Erythroblast (primary cell): ENCODE measurements at regions not wholly inside any gene's neighbourhood (a gene's known extent, or its start where the extent isn't known, plus 50 kb on each side); places are given as distances from the start of the nearest gene placed in this dataset.

ENCODE experiments used
- DNase-seq, 2 experiments: peaks; one replicate each; lab custom pipeline; 2025; lab: John Stamatoyannopoulos, UW
- GATA1 ChIP-seq: IDR thresholded peaks from 2 replicates; pipeline ENCODE4 v1.6.1; 2011; ENCODE audit warnings: low read depth, mild to moderate bottlenecking, control low read depth, low read length, moderate library complexity
- POLR2A ChIP-seq: IDR thresholded peaks from 2 replicates; pipeline ENCODE4 v1.6.1; 2011; ENCODE audit warnings: mild to moderate bottlenecking, low read length

GRCh38 chr2:150135223-150135883 is 352.1 kb downstream of the RND3 start:
- no peak for DNase-seq
- TF ChIP-seq POLR2A (no peak), GATA1 (no peak)

- TF ChIP-seq GATA1 (no peak), POLR2A (no peak)
- DNase-seq = no peak
Measured at GRCh38 chr2:150134223-150134857, 353.1 kb downstream of the RND3 start.

DNA sequence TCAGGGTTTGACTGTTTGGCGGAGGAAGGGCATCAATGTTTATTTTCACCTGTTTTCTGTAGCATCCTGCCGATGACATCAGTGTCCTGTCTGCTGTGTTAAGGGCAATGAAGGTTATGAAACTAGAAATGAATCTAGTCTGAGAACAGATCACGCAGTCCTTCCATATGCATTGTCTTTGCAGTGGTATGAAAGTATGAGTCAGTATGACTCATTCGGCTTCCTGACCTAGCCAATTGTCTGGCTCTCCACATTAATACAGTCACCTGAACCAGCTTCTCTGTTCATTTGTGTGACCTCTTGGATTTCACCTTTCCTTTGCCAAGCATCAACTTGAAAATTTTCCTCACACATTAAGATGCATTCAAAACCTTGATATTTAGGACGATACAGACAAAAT is 353.8 kb downstream of the RND3 start:
- DNase-seq = no peak
- no peak for TF ChIP-seq GATA1
- no peak for TF ChIP-seq POLR2A

- TF ChIP-seq GATA1 (no peak), POLR2A (no peak)
- DNase-seq = no peak
Measured at GRCh38 chr2:150129921-150130575, 357.4 kb downstream of the RND3 start.

DNA sequence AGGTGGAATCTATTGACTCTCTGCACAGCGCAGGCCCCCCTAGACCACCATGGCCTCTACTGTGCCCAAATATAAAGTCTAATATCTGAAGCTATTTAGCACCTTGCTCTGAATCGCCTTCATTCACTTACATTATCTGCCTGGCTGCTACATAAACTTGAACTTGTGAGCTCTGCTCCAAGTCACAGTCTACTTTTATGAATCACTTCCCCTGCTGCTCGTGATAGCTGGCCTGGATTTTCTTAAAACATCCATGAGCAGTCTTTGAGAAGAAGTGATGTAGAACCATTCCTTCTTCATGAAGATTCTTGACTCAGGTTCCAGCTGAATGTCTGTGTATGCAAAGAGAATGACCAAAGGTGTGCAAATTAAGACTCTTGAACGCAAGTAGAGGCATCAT is 359.5 kb downstream of the RND3 start:
- TF ChIP-seq POLR2A (no peak), GATA1 (no peak)

DNA sequence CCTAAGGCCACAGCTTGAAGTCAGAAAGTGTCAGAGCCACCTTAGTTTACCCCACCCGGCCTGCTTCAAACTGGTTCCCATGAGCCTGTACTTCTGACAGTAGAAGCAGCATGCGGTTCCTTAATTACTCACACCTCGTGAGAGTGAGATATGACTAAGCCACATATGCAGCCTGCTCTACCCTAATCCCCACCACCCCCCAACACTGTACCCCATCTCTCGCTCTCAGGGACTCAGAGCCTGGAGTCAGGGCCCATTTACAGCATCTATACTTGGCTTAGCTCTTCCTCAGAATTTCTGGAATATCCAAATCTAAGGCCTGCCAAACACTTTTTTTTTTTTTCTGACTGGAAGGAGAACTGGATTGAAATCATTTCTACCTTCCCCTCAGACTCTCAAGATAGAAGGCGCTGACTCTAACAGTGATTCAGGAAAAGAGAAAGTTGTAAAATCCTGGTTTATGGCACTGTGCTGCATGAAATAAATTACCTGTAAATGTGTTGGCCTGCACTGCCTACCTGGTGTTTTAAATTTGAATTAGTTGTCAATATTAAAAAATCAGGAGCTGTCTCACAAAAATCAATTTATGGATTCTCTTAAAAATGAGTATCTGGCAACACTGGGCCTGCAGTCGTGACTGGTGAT is 360.0 kb downstream of the RND3 start:
- no peak for DNase-seq
- TF ChIP-seq GATA1 (no peak), POLR2A (no peak)

More for the DNA sequence above, 359.5 kb downstream of the RND3 start:
- DNase-seq = no peak

DNA sequence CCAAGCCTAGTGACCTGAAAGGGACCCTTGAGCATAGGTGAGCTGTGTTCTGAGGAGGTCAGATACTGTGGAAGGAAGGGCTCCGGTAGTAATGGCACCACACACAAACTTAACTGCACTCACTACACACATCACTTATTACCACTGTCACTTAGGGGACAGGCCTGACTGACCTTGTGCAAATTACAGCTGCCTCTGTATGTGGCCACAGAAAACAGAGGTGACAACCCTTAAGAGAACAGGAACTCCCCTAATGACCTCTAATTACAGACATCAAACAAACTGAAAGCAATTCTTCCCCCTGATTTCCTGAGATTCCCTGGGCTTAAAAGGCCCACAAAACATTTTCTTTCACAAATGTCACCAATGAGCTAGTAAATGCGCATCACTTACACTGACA is 360.6 kb downstream of the RND3 start:
- TF ChIP-seq GATA1 = no peak
- no peak for TF ChIP-seq POLR2A
- no peak for DNase-seq

GRCh38 chr2:150126143-150126740 is 361.2 kb downstream of the RND3 start:
- DNase-seq = no peak
- TF ChIP-seq GATA1 (no peak), POLR2A (no peak)

- TF ChIP-seq POLR2A = no peak
- no peak for TF ChIP-seq GATA1
- no peak for DNase-seq
Measured at GRCh38 chr2:150125708-150126107, 361.8 kb downstream of the RND3 start.

DNA sequence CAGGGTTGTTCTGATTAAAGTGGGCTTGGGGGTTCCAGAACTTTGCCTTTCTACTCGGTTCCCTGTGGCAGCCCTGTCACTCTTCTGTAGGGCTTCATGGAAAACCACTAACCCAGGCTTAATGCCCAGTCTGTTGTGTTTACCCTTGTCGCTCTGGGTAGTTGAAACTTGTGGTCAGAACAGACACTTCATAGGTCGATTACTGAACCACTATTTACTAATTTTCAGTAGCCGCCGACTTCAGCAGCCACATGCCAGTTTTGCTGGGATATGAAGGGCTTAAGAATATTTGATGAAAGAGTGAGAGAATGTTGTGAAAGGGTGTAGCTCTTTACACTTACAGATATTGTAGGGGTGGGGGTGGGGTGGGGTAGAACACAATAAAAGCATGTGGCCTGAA is 362.3 kb downstream of the RND3 start:
- TF ChIP-seq POLR2A = no peak
- TF ChIP-seq GATA1 = no peak
- DNase-seq = no peak

- DNase-seq = no peak
- TF ChIP-seq GATA1 = no peak
- no peak for TF ChIP-seq POLR2A
Measured at GRCh38 chr2:150124739-150125138, 362.7 kb downstream of the RND3 start.

- TF ChIP-seq POLR2A = no peak
- TF ChIP-seq GATA1 = no peak
- no peak for DNase-seq
Measured at GRCh38 chr2:150122871-150123613, 364.4 kb downstream of the RND3 start.

GRCh38 chr2:150122156-150122555 is 365.3 kb downstream of the RND3 start:
- TF ChIP-seq POLR2A = no peak
- DNase-seq = no peak
